Karpas-422 (cell line): ENCODE measurements at regions not wholly inside any gene's neighbourhood (a gene's known extent, or its start where the extent isn't known, plus 50 kb on each side); places are given as distances from the start of the nearest gene placed in this dataset.

Experiments
- DNase-seq: peaks from one replicate; pipeline ENCODE4 v3.0.0-alpha.2; 2015
- H2AFZ ChIP-seq: fragments of 200-600 bp; sonication (generic); 2 replicates; pipeline ENCODE4 v1.6.1; 2014; ENCODE audit warnings: antibody characterized with exemption, low read length, mixed read lengths
- H3K27ac ChIP-seq: fragments of 200-600 bp; sonication (generic); 2 replicates; pipeline ENCODE4 v1.5.1; 2014; ENCODE audit warnings: mild to moderate bottlenecking, low read length, moderate library complexity
- H3K27me3 ChIP-seq: fragments of 200-600 bp; sonication (generic); 2 replicates; pipeline ENCODE4 v1.6.1; 2014; ENCODE audit warnings: low read length, mixed read lengths
- H3K36me3 ChIP-seq: fragments of 200-600 bp; sonication (generic); 2 replicates; pipeline ENCODE4 v1.6.1; 2014; ENCODE audit warnings: low read length, mixed read lengths; ENCODE audit not compliant: insufficient read depth
- H3K4me1 ChIP-seq: fragments of 200-600 bp; sonication (generic); 2 replicates; pipeline ENCODE4 v1.6.1; 2014; ENCODE audit warnings: mild to moderate bottlenecking, low read length, mixed read lengths
- H3K4me2 ChIP-seq: fragments of 200-600 bp; sonication (generic); 2 replicates; pipeline ENCODE4 v1.6.1; 2014; ENCODE audit warnings: low read length, low read depth, mild to moderate bottlenecking; ENCODE audit not compliant: poor library complexity, severe bottlenecking
- H3K4me3 ChIP-seq: fragments of 200-600 bp; sonication (generic); 2 replicates; pipeline ENCODE4 v1.5.1; 2014; ENCODE audit warnings: mild to moderate bottlenecking, antibody characterized with exemption, low read length, mixed read lengths
- H3K79me2 ChIP-seq: fragments of 200-600 bp; sonication (generic); 2 replicates; pipeline ENCODE4 v1.6.1; 2014; ENCODE audit warnings: mild to moderate bottlenecking, low read length, mixed read lengths
- H3K9ac ChIP-seq: fragments of 200-600 bp; sonication (generic); 2 replicates; pipeline ENCODE4 v1.6.0; 2014; ENCODE audit warnings: low read length
- H3K9me2 ChIP-seq: fragments of 200-600 bp; sonication (generic), shearing (Covaris generic); replicated peaks from 2 replicates; pipeline ENCODE4 v1.6.0; 2014; ENCODE audit warnings: mild to moderate bottlenecking, low read length, moderate library complexity; ENCODE audit not compliant: insufficient read depth
- H3K9me3 ChIP-seq: fragments of 300-700, 200-600 bp; sonication (generic); 2 replicates; pipeline ENCODE4 v1.6.1; 2014; ENCODE audit warnings: low read length, mixed read lengths
- H4K20me1 ChIP-seq: fragments of 200-600 bp; sonication (generic); 2 replicates; pipeline ENCODE4 v1.6.1; 2014; ENCODE audit warnings: mild to moderate bottlenecking, antibody characterized with exemption, low read length, low read depth; ENCODE audit not compliant: insufficient read depth

- no peak overlapping the region for H2AFZ ChIP-seq
These were observed 132.9 kb downstream of the SYF2 start for GRCh38 chr1:25099343-25099951.

GRCh38 chr1:25098717-25099116 lies 133.6 kb downstream of the SYF2 start:
- H3K27me3 ChIP-seq: no peaks in the 10 kb centered on the region
- H3K4me1 ChIP-seq: peaks cover 35% of the 10 kb centered on the region
- H3K9me2 ChIP-seq: no peaks in the 10 kb centered on the region
- no peak overlapping the region for H3K27ac ChIP-seq
- no peaks in the 10 kb centered on the region for H3K79me2 ChIP-seq
- DNase-seq: no peak
- H2AFZ ChIP-seq: no peak overlapping the region
- H3K9ac ChIP-seq: no peak overlapping the region
- no peaks in the 10 kb centered on the region for H3K36me3 ChIP-seq
- no peak overlapping the region for H3K4me2 ChIP-seq
- no peak overlapping the region for H3K4me3 ChIP-seq
- no peaks in the 10 kb centered on the region for H4K20me1 ChIP-seq
- no peaks in the 10 kb centered on the region for H3K9me3 ChIP-seq

More at GRCh38 chr1:25099343-25099951, 132.9 kb downstream of the SYF2 start:
- DNase-seq: peak; percentile 57
- H3K4me1 ChIP-seq: peaks cover 32% of the 10 kb centered on the region
- no peaks in the 10 kb centered on the region for H3K79me2 ChIP-seq
- no peaks in the 10 kb centered on the region for H3K9me2 ChIP-seq
- no peaks in the 10 kb centered on the region for H3K27me3 ChIP-seq
- H3K27ac ChIP-seq: no peak overlapping the region
- no peaks in the 10 kb centered on the region for H3K9me3 ChIP-seq
- H3K36me3 ChIP-seq: no peaks in the 10 kb centered on the region
- no peak overlapping the region for H3K4me2 ChIP-seq
- no peak overlapping the region for H3K4me3 ChIP-seq
- H3K9ac ChIP-seq: no peak overlapping the region; the same call in 1 of the 2 replicates
- H4K20me1 ChIP-seq: no peaks in the 10 kb centered on the region

GRCh38 chr1:25096307-25097150 lies 135.8 kb downstream of the SYF2 start:
- H3K27ac ChIP-seq: no peak overlapping the region
- no peaks in the 10 kb centered on the region for H4K20me1 ChIP-seq
- peaks cover 38% of the 10 kb centered on the region for H3K4me1 ChIP-seq

GRCh38 chr1:25095635-25096200 lies 136.6 kb downstream of the SYF2 start:
- no peak overlapping the region for H2AFZ ChIP-seq
- H3K9me2 ChIP-seq: no peaks in the 10 kb centered on the region
- DNase-seq: no peak
- H4K20me1 ChIP-seq: no peaks in the 10 kb centered on the region
- no peaks in the 10 kb centered on the region for H3K27me3 ChIP-seq
- H3K9me3 ChIP-seq: no peaks in the 10 kb centered on the region
- H3K36me3 ChIP-seq: no peaks in the 10 kb centered on the region
- H3K4me2 ChIP-seq: no peak overlapping the region
- no peak overlapping the region for H3K4me3 ChIP-seq
- peaks cover 38% of the 10 kb centered on the region for H3K4me1 ChIP-seq
- no peaks in the 10 kb centered on the region for H3K79me2 ChIP-seq
- no peak overlapping the region for H3K27ac ChIP-seq
- no peak overlapping the region for H3K9ac ChIP-seq

More at GRCh38 chr1:25096307-25097150, 135.8 kb downstream of the SYF2 start:
- Histone ChIP-seq H3K27me3 (no peaks in the 10 kb centered on the region), H3K79me2 (no peaks in the 10 kb centered on the region), H3K9me2 (no peaks in the 10 kb centered on the region), H2AFZ (no peak overlapping the region), H3K36me3 (no peaks in the 10 kb centered on the region), H3K4me2 (no peak overlapping the region), H3K9ac (no peak overlapping the region), H3K4me3 (no peak overlapping the region), H3K9me3 (no peaks in the 10 kb centered on the region)
- no peak for DNase-seq

- H3K4me3 ChIP-seq: no peak overlapping the region
- no peaks in the 10 kb centered on the region for H3K9me3 ChIP-seq
- H3K79me2 ChIP-seq: no peaks in the 10 kb centered on the region
- DNase-seq: no peak
- no peaks in the 10 kb centered on the region for H3K36me3 ChIP-seq
- H3K9ac ChIP-seq: no peak overlapping the region
- no peaks in the 10 kb centered on the region for H4K20me1 ChIP-seq
- H3K27me3 ChIP-seq: no peaks in the 10 kb centered on the region
- H2AFZ ChIP-seq: no peak overlapping the region
- no peaks in the 10 kb centered on the region for H3K9me2 ChIP-seq
- H3K27ac ChIP-seq: no peak overlapping the region
- no peak overlapping the region for H3K4me2 ChIP-seq
- H3K4me1 ChIP-seq: peaks cover 35% of the 10 kb centered on the region
These were observed 137.3 kb downstream of the SYF2 start for GRCh38 chr1:25094995-25095394.

- no peaks in the 10 kb centered on the region for H4K20me1 ChIP-seq
- H2AFZ ChIP-seq: no peak overlapping the region
- DNase-seq: no peak
- H3K9me3 ChIP-seq: no peaks in the 10 kb centered on the region
- no peak overlapping the region for H3K9ac ChIP-seq
- H3K4me1 ChIP-seq: peaks cover 28% of the 10 kb centered on the region
- no peaks in the 10 kb centered on the region for H3K27me3 ChIP-seq
- H3K79me2 ChIP-seq: no peaks in the 10 kb centered on the region
- no peak overlapping the region for H3K27ac ChIP-seq
- no peak overlapping the region for H3K4me2 ChIP-seq
- no peaks in the 10 kb centered on the region for H3K9me2 ChIP-seq
- no peaks in the 10 kb centered on the region for H3K36me3 ChIP-seq
- H3K4me3 ChIP-seq: no peak overlapping the region
These were observed 138.1 kb downstream of the SYF2 start for GRCh38 chr1:25094229-25094628.

- no peak overlapping the region for H3K4me2 ChIP-seq
- H3K36me3 ChIP-seq: no peaks in the 10 kb centered on the region
- peaks cover 18% of the 10 kb centered on the region for H3K4me1 ChIP-seq
- DNase-seq: no peak
- H3K4me3 ChIP-seq: no peak overlapping the region
- no peaks in the 10 kb centered on the region for H3K79me2 ChIP-seq
- no peak overlapping the region for H3K27ac ChIP-seq
- H3K9ac ChIP-seq: no peak overlapping the region
- H3K9me3 ChIP-seq: no peaks in the 10 kb centered on the region
- H3K27me3 ChIP-seq: no peaks in the 10 kb centered on the region
- H4K20me1 ChIP-seq: no peaks in the 10 kb centered on the region
- no peak overlapping the region for H2AFZ ChIP-seq
- H3K9me2 ChIP-seq: no peaks in the 10 kb centered on the region
These were observed 140.6 kb downstream of the SYF2 start for GRCh38 chr1:25091658-25092057.

- no peaks in the 10 kb centered on the region for H3K79me2 ChIP-seq
- H3K9me3 ChIP-seq: no peaks in the 10 kb centered on the region
- no peaks in the 10 kb centered on the region for H3K9me2 ChIP-seq
- no peak overlapping the region for H3K9ac ChIP-seq
- H3K4me2 ChIP-seq: no peak overlapping the region
- H3K27me3 ChIP-seq: no peaks in the 10 kb centered on the region
- peaks cover 16% of the 10 kb centered on the region for H3K4me1 ChIP-seq
- H2AFZ ChIP-seq: no peak overlapping the region
- no peak for DNase-seq
- H3K27ac ChIP-seq: no peak overlapping the region
- H4K20me1 ChIP-seq: no peaks in the 10 kb centered on the region
- H3K4me3 ChIP-seq: no peak overlapping the region
- H3K36me3 ChIP-seq: no peaks in the 10 kb centered on the region
These were observed 141.4 kb downstream of the SYF2 start for GRCh38 chr1:25090707-25091422.
